Neural cell (in vitro differentiated cells): ENCODE measurements at regions not wholly inside any gene's neighbourhood (a gene's known extent, or its start where the extent isn't known, plus 50 kb on each side); places are given as distances from the start of the nearest gene placed in this dataset.

Experiments used
- REST ChIP-seq: IDR thresholded peaks from 2 replicates; pipeline ENCODE4 v1.6.1; 2012; ENCODE audit warnings: borderline replicate concordance
- SMC3 ChIP-seq: fragments of 450-650 bp; conservative IDR thresholded peaks from 2 replicates; pipeline ENCODE4 v1.6.1; 2014; ENCODE audit warnings: antibody characterized with exemption, mild to moderate bottlenecking, moderate library complexity; ENCODE audit not compliant: poor library complexity

GRCh38 chr3:21952856-21953255, 201.8 kb upstream of the ZNF385D start:
- TF ChIP-seq SMC3 (no peak), REST (no peak)
